C4-2B (cell line): ENCODE measurements at regions not wholly inside any gene's neighbourhood (a gene's known extent, or its start where the extent isn't known, plus 50 kb on each side); places are given as distances from the start of the nearest gene placed in this dataset.
"Not testable (repeated sequence)": the region's sequence is repeated elsewhere in the genome, so short reads cannot be mapped to it uniquely, and the experiment has no call there.

ENCODE experiments used
- H3K27ac ChIP-seq: fragments of 450-650 bp; 2 replicates; pipeline ENCODE4 v1.5.1; 2017
- ZFX ChIP-seq: fragments of 450-650 bp; IDR thresholded peaks from 2 replicates; pipeline ENCODE4 v1.6.1; 2017
- TF ChIP-seq, protein P1 (sequence below): fragments of 450-650 bp; conservative IDR thresholded peaks from 2 replicates; pipeline ENCODE4 v1.5.1; 2017; ENCODE audit warnings: mild to moderate bottlenecking

DNA sequence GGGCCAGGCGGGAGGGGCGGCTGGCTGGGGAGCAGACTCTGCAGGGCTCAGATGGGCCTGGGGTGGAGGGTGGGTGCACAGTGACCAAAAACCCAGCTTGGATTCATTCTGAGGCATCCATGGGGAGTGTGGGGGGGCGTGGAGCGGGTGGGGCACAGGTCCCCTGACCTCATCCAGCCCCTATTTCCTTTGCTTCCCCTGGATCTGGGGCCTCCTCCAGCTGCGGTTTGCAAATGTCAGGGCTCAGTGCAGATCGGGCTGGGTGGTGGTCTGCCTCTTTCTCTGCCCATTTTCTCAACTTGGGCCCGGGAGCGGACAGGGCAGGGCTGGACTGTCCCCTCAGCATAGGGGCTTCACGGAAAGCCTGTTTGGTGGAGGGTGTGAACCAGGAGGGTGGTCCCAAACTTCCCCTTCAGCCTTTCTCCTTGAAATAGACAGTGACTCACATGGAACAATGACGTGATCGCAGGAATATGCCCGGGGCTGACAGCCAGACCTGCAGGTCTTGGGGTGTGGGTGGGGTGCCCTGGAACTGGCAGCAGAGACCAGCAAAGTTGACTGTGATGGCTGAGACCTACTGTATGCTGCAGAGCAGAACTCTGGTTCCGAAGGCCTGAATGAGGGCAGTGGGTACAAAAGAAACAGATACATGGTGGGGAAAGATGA, 72.9 kb upstream of the PODXL start:
- TF ChIP-seq, protein P1, sequence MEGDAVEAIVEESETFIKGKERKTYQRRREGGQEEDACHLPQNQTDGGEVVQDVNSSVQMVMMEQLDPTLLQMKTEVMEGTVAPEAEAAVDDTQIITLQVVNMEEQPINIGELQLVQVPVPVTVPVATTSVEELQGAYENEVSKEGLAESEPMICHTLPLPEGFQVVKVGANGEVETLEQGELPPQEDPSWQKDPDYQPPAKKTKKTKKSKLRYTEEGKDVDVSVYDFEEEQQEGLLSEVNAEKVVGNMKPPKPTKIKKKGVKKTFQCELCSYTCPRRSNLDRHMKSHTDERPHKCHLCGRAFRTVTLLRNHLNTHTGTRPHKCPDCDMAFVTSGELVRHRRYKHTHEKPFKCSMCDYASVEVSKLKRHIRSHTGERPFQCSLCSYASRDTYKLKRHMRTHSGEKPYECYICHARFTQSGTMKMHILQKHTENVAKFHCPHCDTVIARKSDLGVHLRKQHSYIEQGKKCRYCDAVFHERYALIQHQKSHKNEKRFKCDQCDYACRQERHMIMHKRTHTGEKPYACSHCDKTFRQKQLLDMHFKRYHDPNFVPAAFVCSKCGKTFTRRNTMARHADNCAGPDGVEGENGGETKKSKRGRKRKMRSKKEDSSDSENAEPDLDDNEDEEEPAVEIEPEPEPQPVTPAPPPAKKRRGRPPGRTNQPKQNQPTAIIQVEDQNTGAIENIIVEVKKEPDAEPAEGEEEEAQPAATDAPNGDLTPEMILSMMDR = no peak
- no peak for TF ChIP-seq ZFX
- H3K27ac ChIP-seq = no peak overlapping the region

DNA sequence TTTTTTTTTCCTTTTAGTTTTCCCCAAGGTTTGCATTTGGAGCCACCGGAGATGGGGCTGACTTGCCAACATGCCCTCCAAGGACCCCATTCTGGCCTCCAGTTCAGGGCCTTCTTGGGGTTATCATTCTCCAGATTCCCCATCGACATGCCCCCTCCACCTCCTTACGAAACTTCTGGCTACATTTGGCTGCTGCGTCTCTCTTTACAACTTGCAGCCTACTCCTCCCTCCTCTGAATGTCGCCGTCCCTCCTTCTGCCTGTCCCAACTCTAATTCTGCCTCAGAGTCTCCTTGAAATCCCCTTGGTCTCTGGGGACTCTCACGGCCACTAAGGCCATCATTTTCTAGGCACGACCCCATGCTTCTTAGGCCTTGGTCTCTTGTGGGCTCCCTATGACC, 72.2 kb upstream of the PODXL start:
- no peak overlapping the region for H3K27ac ChIP-seq
- TF ChIP-seq, protein P1 = no peak
- TF ChIP-seq ZFX = no peak

DNA sequence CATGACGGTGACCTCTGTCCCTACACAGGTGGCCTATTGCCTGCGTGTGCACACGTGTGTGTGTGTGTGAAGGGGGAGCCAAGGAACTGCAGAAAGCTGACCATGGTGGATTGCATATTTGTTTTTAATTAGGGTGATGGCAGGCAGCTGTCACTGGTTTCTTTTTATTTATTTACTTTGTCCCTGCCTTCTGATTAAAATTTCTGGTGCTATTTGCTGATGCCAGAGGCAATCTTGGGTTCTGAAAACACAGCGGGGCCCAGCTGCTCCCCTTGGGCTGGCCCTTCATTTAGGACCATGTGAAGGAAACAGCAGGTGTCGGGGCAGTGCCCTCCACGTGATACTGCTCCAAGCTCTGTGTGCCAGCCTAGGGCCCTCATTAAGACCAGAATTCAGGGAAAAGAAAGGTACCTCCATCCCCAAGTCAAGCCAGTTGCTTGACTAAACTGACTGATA, 71.3 kb upstream of the PODXL start:
- no peak for TF ChIP-seq ZFX
- TF ChIP-seq, protein P1 = no peak
- H3K27ac ChIP-seq = no peak overlapping the region

DNA sequence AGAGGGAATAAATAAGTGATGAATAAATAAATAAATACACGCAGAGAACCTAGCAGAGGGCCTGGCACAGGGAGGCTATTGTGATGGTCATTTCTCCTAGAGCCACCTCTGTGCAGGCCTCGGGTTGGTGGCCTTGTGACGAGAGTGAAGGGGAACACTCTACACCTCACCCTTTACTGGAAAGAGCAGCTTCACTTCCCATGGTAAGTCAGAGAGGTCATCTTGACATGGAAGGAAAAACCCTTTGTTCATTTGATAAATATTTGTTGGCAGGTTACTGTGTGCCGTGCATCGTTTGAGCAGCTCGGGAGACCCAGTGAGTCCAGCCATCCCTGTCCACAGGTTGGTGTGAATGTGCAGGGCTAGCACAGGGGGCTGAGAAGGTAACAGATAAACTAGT, 70.2 kb upstream of the PODXL start:
- no peak for TF ChIP-seq ZFX
- TF ChIP-seq, protein P1 = no peak

DNA sequence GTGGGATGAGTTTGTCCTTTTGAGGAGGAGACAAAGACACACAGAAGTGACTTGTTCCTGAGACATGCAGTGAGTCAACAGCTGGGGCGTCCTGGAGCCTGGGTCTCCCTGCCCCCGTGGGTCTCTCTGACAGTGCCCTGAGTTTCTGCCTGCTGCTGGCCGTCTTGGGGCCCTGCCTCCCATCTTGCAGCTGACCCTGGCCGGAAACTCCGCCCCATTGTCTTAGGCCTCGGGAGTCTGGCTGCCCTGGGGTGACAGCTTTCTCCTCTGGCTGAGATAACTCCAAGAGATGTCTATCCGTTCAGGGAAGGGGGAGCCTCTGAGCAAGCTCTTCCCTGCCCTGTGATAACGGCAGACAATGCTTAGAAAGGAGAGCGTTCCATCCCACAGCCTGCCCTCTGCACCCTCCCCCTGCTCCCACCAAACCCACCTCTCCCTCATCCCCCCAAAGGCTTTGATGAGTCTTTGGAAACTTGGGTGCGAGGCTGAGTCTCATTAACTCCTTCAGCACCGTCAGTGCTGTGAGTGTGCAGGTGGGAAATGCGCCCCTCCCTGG, 69.5 kb upstream of the PODXL start:
- no peak overlapping the region for H3K27ac ChIP-seq
- no peak for TF ChIP-seq ZFX
- TF ChIP-seq, protein P1 = no peak

More for the DNA sequence above, 70.2 kb upstream of the PODXL start:
- H3K27ac ChIP-seq = no peak overlapping the region

DNA sequence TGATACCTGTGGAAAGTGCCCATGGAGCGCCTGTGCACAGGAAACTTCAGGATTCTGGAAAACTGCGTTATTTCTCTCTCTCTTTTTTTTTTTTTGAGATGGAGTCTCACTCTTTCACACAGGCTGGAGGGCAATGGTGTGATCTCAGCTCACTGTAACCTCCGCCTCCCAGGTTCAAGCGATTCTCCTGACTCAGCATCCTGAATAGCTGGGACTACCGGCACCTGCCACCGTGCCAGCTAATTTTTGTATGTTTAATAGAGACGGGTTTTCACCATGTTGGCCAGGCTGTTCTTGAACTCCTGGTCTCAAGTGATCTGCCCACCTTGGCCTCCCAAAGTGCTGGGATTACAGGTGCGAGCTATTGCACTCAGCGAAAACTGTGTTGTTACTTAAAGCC, 68.9 kb upstream of the PODXL start:
- H3K27ac ChIP-seq = not testable (repeated sequence)

DNA sequence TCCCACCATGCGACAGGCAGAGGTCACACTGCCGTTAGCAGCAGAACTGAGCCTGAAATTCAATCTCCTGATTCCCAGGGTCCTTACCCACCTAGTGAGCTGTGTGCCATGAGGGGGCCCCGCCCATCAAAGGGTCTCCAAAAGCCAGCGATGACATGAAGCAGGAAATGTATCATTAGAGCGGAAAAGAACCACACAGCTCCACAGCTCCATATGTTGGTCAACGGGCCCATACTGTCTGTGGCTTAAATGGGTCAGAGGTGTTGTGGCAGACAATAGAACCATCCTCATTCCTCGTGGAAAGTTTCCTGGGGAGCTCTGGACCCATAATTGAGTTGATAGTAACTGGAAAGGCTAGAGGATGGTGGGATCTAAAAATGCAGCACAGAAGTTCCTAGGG, 68.1 kb upstream of the PODXL start:
- no peak overlapping the region for H3K27ac ChIP-seq
- TF ChIP-seq, protein P1 = no peak
- no peak for TF ChIP-seq ZFX

DNA sequence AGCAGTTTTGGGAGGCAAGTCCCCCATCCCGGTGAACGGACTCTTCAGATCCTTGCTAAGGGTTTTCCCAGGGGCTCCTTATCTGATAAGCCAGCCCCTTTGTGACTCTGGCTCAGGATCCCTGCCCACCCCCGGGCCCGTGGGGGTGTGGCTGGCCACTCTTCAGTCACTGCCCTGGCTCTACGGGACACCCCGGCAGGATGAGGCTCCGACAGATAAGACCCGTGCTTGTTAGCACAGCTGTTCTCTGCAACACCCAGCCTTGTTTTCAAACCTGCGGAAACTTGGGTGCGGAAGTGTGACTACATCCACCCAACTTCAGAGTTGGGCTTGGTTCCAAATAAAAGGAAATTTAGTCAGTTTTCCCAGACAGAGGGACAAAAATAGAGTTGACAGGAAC, 66.7 kb upstream of the PODXL start:
- no peak overlapping the region for H3K27ac ChIP-seq
- no peak for TF ChIP-seq ZFX
- TF ChIP-seq, protein P1 = no peak
